CD14-positive monocyte (primary cell): ENCODE measurements at regions not wholly inside any gene's neighbourhood (a gene's known extent, or its start where the extent isn't known, plus 50 kb on each side); places are given as distances from the start of the nearest gene placed in this dataset.

Experiments
- DNase-seq, 3 donors: peaks; one replicate each; pipeline ENCODE4 v3.0.0-alpha.2; 2011 to 2022
- H2AFZ ChIP-seq: 2 replicates; pipeline ENCODE4 v1.6.0; 2012; ENCODE audit warnings: mild to moderate bottlenecking, low read depth, low read length, inconsistent platforms; ENCODE audit not compliant: insufficient read depth, poor library complexity, severe bottlenecking
- H3K27ac ChIP-seq, 2 donors: 1 replicate in 1 of 2; 2 replicates in 1 of 2; pipeline ENCODE4 v1.5.1; 2012 to 2013; ENCODE audit warnings: low read length in 2 of 2, control low read depth in 1 of 2, inconsistent platforms in 1 of 2, low read depth in 1 of 2, mild to moderate bottlenecking in 1 of 2
- H3K27me3 ChIP-seq, 2 donors: one replicate each; pipeline versions ENCODE4 v1.6.0 to v1.6.1; 2011 to 2013; ENCODE audit warnings: low read length in 2 of 2; ENCODE audit not compliant: control insufficient read depth in 2 of 2, insufficient read depth in 2 of 2
- H3K36me3 ChIP-seq, 2 donors: replicated peaks in 1 of 2; 1 replicate in 1 of 2; 2 replicates in 1 of 2; pipeline versions ENCODE4 v1.5.1 to v1.6.1; 2012 to 2013; ENCODE audit warnings: low read length in 2 of 2, control low read depth in 1 of 2, inconsistent platforms in 1 of 2, mild to moderate bottlenecking in 1 of 2; ENCODE audit not compliant: insufficient read depth in 2 of 2, control insufficient read depth in 1 of 2
- H3K4me1 ChIP-seq, 2 donors: 1 replicate in 1 of 2; 2 replicates in 1 of 2; pipeline versions ENCODE4 v1.5.1 to v1.6.1; 2012 to 2013; ENCODE audit warnings: low read length in 2 of 2, control low read depth in 1 of 2, inconsistent platforms in 1 of 2, mild to moderate bottlenecking in 1 of 2, moderate library complexity in 1 of 2; ENCODE audit not compliant: insufficient read depth in 2 of 2, control insufficient read depth in 1 of 2
- H3K4me2 ChIP-seq: replicated peaks from 2 replicates; pipeline ENCODE3; 2012; ENCODE audit warnings: low read length, moderate library complexity, mild to moderate bottlenecking; ENCODE audit not compliant: poor library complexity, severe bottlenecking; ENCODE audit errors: extremely low read depth
- H3K4me3 ChIP-seq, 3 experiments: fragments of 200-600 bp in 1 of 3; sonication (generic) in 1 of 3; replicated peaks in 1 of 3; 1 replicate in 2 of 3; 2 replicates in 1 of 3; pipeline ENCODE4 v1.5.1; 2011 to 2013; ENCODE audit warnings: low read length in 3 of 3, mild to moderate bottlenecking in 3 of 3, control low read depth in 2 of 3, low read depth in 2 of 3, inconsistent platforms in 1 of 3, moderate library complexity in 1 of 3
- H3K79me2 ChIP-seq: 2 replicates; pipeline ENCODE4 v1.6.0; 2012; ENCODE audit warnings: mild to moderate bottlenecking, control low read depth, inconsistent platforms, low read length, moderate library complexity; ENCODE audit not compliant: insufficient read depth
- H3K9ac ChIP-seq: 2 replicates; pipeline ENCODE4 v1.6.0; 2017; ENCODE audit warnings: low read length, mild to moderate bottlenecking; ENCODE audit not compliant: insufficient read depth, poor library complexity, severe bottlenecking
- H3K9me3 ChIP-seq, 2 donors: replicated peaks in 1 of 2; 1 replicate in 1 of 2; 2 replicates in 1 of 2; pipeline versions ENCODE4 v1.5.1 to v1.6.1; 2012 to 2013; ENCODE audit warnings: low read length in 2 of 2, control low read depth in 1 of 2; ENCODE audit not compliant: control insufficient read depth in 1 of 2, insufficient read depth in 1 of 2
- H4K20me1 ChIP-seq: 2 replicates; pipeline ENCODE4 v1.6.0; 2012; ENCODE audit warnings: mild to moderate bottlenecking, low read length, control low read depth, moderate library complexity; ENCODE audit not compliant: insufficient read depth
- H3K27ac Mint-ChIP-seq, 7 donors: one replicate each; pipeline ENCODE4 v1.8.0; 2020; ENCODE audit warnings: mild to moderate bottlenecking in 7 of 7, mixed read lengths in 7 of 7, moderate library complexity in 6 of 7, inconsistent platforms in 2 of 7
- H3K27me3 Mint-ChIP-seq, 3 donors: one replicate each; pipeline ENCODE4 v1.8.0; 2021 to 2022; ENCODE audit warnings: low read depth in 3 of 3, mild to moderate bottlenecking in 3 of 3, mixed read lengths in 3 of 3, moderate library complexity in 3 of 3, inconsistent platforms in 1 of 3
- H3K36me3 Mint-ChIP-seq, 2 donors: one replicate each; pipeline ENCODE4 v1.8.0; 2020; ENCODE audit warnings: mixed read lengths in 2 of 2, inconsistent platforms in 1 of 2, mild to moderate bottlenecking in 1 of 2
- H3K4me1 Mint-ChIP-seq: one replicate; pipeline ENCODE4 v1.8.0; 2020; ENCODE audit warnings: mild to moderate bottlenecking, mixed read lengths
- H3K4me3 Mint-ChIP-seq, 2 donors: one replicate each; pipeline ENCODE4 v1.8.0; 2020; ENCODE audit warnings: mild to moderate bottlenecking in 2 of 2, mixed read lengths in 2 of 2, moderate library complexity in 1 of 2
- H3K9me3 Mint-ChIP-seq, 7 donors: one replicate each; pipeline ENCODE4 v1.8.0; 2020 to 2022; ENCODE audit warnings: mixed read lengths in 7 of 7, mild to moderate bottlenecking in 6 of 7, moderate library complexity in 6 of 7, inconsistent platforms in 2 of 7
- CTCF ChIP-seq: fragments of 200-600 bp; IDR thresholded peaks from one replicate; pipeline ENCODE4 v1.8.0; 2022; ENCODE audit warnings: antibody characterized with exemption, mild to moderate bottlenecking
- WGBS: methylation state at CpG from one replicate; pipeline ENCODE4 v1.1.5; 2013; ENCODE audit warnings: missing lambda C conversion rate; ENCODE audit not compliant: insufficient coverage; 5-methylcytosine and 5-hydroxymethylcytosine counted together
- intact Hi-C, 2 donors: fragments of 100-400 bp; cut with micrococcal nuclease; formaldehyde crosslinking; loops; one replicate each; pipeline versions ENCODE4 v1.15.0 to v1.15.1; 2023

GRCh38 chr2:133732059-133732458 lies 163.8 kb upstream of the NCKAP5 start:
- 95% methylated on average over 2 of the region's 2 CpGs for WGBS

GRCh38 chr2:133732982-133733900 lies 165.0 kb upstream of the NCKAP5 start:
- Histone ChIP-seq H3K79me2 (no peaks in the 10 kb centered on the region), H3K27ac (no peak overlapping the region), H4K20me1 (no peaks in the 10 kb centered on the region), H3K9ac (no peak overlapping the region), H3K27me3 (no peaks in the 10 kb centered on the region), H3K36me3 (no peaks in the 10 kb centered on the region), H3K4me1 (no peaks in the 10 kb centered on the region), H2AFZ (no peak overlapping the region), H3K9me3 (peaks cover 6 to 14% of the 10 kb centered on the region in 2 donors), H3K4me3 (no peak overlapping the region), H3K4me2 (no peak overlapping the region)
- Mint-ChIP-seq H3K4me1 (no peaks in the 10 kb centered on the region), H3K27me3 (peaks cover 0 to 2% (median 0%) of the 10 kb centered on the region in 3 donors), H3K4me3 (no peak overlapping the region), H3K36me3 (no peaks in the 10 kb centered on the region), H3K9me3 (peaks cover 2 to 26% (median 4%) of the 10 kb centered on the region in 7 donors), H3K27ac (no peak overlapping the region)
- TF ChIP-seq CTCF, result no peak
- intact Hi-C loops, result no loop called here
- DNase-seq, result no peak
- 38% methylated on average over 1 of the region's 6 CpGs for WGBS

More at GRCh38 chr2:133732059-133732458, 163.8 kb upstream of the NCKAP5 start:
- Histone ChIP-seq H3K36me3 (no peaks in the 10 kb centered on the region), H3K9me3 (peaks cover 6 to 14% of the 10 kb centered on the region in 2 donors), H3K27ac (no peak overlapping the region), H4K20me1 (no peaks in the 10 kb centered on the region), H2AFZ (no peak overlapping the region), H3K9ac (no peak overlapping the region), H3K4me1 (no peaks in the 10 kb centered on the region), H3K27me3 (no peaks in the 10 kb centered on the region), H3K4me2 (no peak overlapping the region), H3K4me3 (no peak overlapping the region), H3K79me2 (no peaks in the 10 kb centered on the region)
- Mint-ChIP-seq H3K36me3 (no peaks in the 10 kb centered on the region), H3K4me3 (no peak overlapping the region), H3K27me3 (peaks cover 0 to 2% (median 0%) of the 10 kb centered on the region in 3 donors), H3K27ac (no peak overlapping the region), H3K9me3 (peaks cover 2 to 26% (median 4%) of the 10 kb centered on the region in 7 donors), H3K4me1 (no peaks in the 10 kb centered on the region)
- intact Hi-C loops, result no loop called here
- no peak for TF ChIP-seq CTCF
- DNase-seq, result no peak
